ENCODE measurements at regions not wholly inside any gene's neighbourhood (a gene's known extent, or its start where the extent isn't known, plus 50 kb on each side); places are given as distances from the start of the nearest gene placed in this dataset.

DNA sequence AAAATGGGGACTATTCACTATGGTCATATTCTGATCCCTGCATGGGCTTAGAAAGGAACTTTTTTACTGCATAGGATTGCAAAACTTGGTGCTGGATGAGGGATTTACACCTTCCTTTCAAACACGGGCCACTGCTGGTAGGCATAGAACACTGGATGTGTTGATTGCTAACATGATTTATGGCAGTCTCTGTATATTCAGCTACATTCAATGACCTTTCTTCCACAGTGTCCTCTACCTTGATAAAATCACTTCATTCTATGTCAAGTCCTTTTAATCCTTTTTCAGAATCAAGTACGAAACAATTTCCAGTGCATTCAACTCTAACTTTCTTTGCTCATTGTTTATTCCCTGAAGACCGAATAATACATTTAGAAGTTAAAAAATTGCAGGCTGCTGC, 91.9 kb upstream of the ATG10 start:
- WGBS (ENCODE audit: low lambda C conversion rate) = 5% methylated on average over 3 of the region's 3 CpGs
- Histone ChIP-seq H3K9ac (ENCODE audit: insufficient read depth, low read depth, low read length) (no peak overlapping the region), H3K4me2 (ENCODE audit: low read depth, low read length) (no peak overlapping the region), H3K27me3 (ENCODE audit: control insufficient read depth in 1 of 2, insufficient read depth in 2 of 2, low read length in 2 of 2) (no peaks in the 10 kb centered on the region), H3K4me3 (replicated peaks in 1 of 3; ENCODE audit: insufficient read depth in 1 of 3, low read depth in 2 of 3, low read length in 3 of 3) (no peak overlapping the region), H3K36me3 (replicated peaks in 1 of 2; ENCODE audit: control insufficient read depth in 1 of 2, insufficient read depth in 2 of 2, low read length in 2 of 2) (no peaks in the 10 kb centered on the region), H4K20me1 (ENCODE audit: insufficient read depth, low read length) (no peaks in the 10 kb centered on the region), H3K9me3 (ENCODE audit: low read length) (no peaks in the 10 kb centered on the region), H3K79me2 (ENCODE audit: insufficient read depth, low read length) (no peaks in the 10 kb centered on the region), H3K27ac (ENCODE audit: extremely low read length, insufficient read depth, low read length) (no peak overlapping the region), H2AFZ (ENCODE audit: low read length) (no peak overlapping the region), H3K4me1 (ENCODE audit: insufficient read depth, low read length) (no peaks in the 10 kb centered on the region)
- intact Hi-C loops (cut with micrococcal nuclease; ENCODE audit: unreplicated experiment) (no loop called here), in situ Hi-C loops (cut with HindIII; ENCODE audit: extremely low pct_ligation_motif_present, low pct_unique_long_range_greater_than_20kb) (no loop called here)
- no peak for ATAC-seq
- CTCF ChIA-PET (ENCODE audit: low intra/inter-chr PET ratio, low total read pairs) = no interaction called here
- no peak for FAIRE-seq
- DNase-seq (ENCODE audit: low spot score) = no peak
- no TSS peak for BruUV-seq (replicated peaks)
- no peak for TF ChIP-seq NFE2 (CRISPR knock-in tag; IDR thresholded peaks at IDR 0.05)
- no peak for TF ChIP-seq ATF5 (CRISPR knock-in tag; IDR thresholded peaks at IDR 0.05; ENCODE audit: low read depth)
- no peak for TF ChIP-seq ZNF709 (CRISPR knock-in tag; IDR thresholded peaks at IDR 0.05)
- no peak for TF ChIP-seq GATAD2A (CRISPR knock-in tag; IDR thresholded peaks at IDR 0.05)
- TF ChIP-seq ATF6 (CRISPR knock-in tag; conservative IDR thresholded peaks at IDR 0.05) = no peak
- no peak for TF ChIP-seq NR0B2 (CRISPR knock-in tag; IDR thresholded peaks at IDR 0.05)
- POLR2A ChIA-PET = no interaction called here

- ATAC-seq = no peak
- no peak overlapping the region for H3K4me2 ChIP-seq (ENCODE audit: low read depth, low read length)
- no peak overlapping the region for H3K4me3 ChIP-seq (replicated peaks in 1 of 3; ENCODE audit: insufficient read depth in 1 of 3, low read depth in 2 of 3, low read length in 3 of 3)
- no peak overlapping the region for H3K27ac ChIP-seq (ENCODE audit: extremely low read length, insufficient read depth, low read length)
- H3K79me2 ChIP-seq (ENCODE audit: insufficient read depth, low read length) = no peaks in the 10 kb centered on the region
- no peak overlapping the region for H2AFZ ChIP-seq (ENCODE audit: low read length)
- DNase-seq (ENCODE audit: low spot score) = no peak
- BruUV-seq (replicated peaks) = no TSS peak
- no peaks in the 10 kb centered on the region for H3K27me3 ChIP-seq (ENCODE audit: control insufficient read depth in 1 of 2, insufficient read depth in 2 of 2, low read length in 2 of 2)
- no peaks in the 10 kb centered on the region for H3K4me1 ChIP-seq (ENCODE audit: insufficient read depth, low read length)
- POLR2A ChIA-PET = no interaction called here
- H4K20me1 ChIP-seq (ENCODE audit: insufficient read depth, low read length) = no peaks in the 10 kb centered on the region
- CTCF ChIA-PET (ENCODE audit: low intra/inter-chr PET ratio, low total read pairs) = no interaction called here
- in situ Hi-C loops (cut with HindIII; ENCODE audit: extremely low pct_ligation_motif_present, low pct_unique_long_range_greater_than_20kb) (no loop called here), intact Hi-C loops (cut with micrococcal nuclease; ENCODE audit: unreplicated experiment) (no loop called here)
- H3K9ac ChIP-seq (ENCODE audit: insufficient read depth, low read depth, low read length) = no peak overlapping the region
- no peaks in the 10 kb centered on the region for H3K9me3 ChIP-seq (ENCODE audit: low read length)
- no peak for FAIRE-seq
- no peaks in the 10 kb centered on the region for H3K36me3 ChIP-seq (replicated peaks in 1 of 2; ENCODE audit: control insufficient read depth in 1 of 2, insufficient read depth in 2 of 2, low read length in 2 of 2)
- TF ChIP-seq U2AF2 (IDR thresholded peaks at IDR 0.05; ENCODE audit: low read depth, low read length) (no peak), ZNF138 (CRISPR knock-in tag; IDR thresholded peaks at IDR 0.05; ENCODE audit: low read depth) (no peak), ZNF572 (CRISPR knock-in tag; IDR thresholded peaks at IDR 0.05) (no peak), POLR2A (IDR thresholded peaks at IDR 0.05; ENCODE audit: insufficient read depth in 1 of 2, low read depth in 2 of 2, low read length in 2 of 2) (no peak), TMF1 (CRISPR knock-in tag; IDR thresholded peaks at IDR 0.05; ENCODE audit: low read depth) (no peak), ZNF879 (CRISPR knock-in tag; IDR thresholded peaks at IDR 0.05) (no peak)
- TF ChIP-seq, protein P1, sequence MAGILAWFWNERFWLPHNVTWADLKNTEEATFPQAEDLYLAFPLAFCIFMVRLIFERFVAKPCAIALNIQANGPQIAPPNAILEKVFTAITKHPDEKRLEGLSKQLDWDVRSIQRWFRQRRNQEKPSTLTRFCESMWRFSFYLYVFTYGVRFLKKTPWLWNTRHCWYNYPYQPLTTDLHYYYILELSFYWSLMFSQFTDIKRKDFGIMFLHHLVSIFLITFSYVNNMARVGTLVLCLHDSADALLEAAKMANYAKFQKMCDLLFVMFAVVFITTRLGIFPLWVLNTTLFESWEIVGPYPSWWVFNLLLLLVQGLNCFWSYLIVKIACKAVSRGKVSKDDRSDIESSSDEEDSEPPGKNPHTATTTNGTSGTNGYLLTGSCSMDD (CRISPR knock-in tag; IDR thresholded peaks at IDR 0.05) = no peak
- TF ChIP-seq, protein P2, sequence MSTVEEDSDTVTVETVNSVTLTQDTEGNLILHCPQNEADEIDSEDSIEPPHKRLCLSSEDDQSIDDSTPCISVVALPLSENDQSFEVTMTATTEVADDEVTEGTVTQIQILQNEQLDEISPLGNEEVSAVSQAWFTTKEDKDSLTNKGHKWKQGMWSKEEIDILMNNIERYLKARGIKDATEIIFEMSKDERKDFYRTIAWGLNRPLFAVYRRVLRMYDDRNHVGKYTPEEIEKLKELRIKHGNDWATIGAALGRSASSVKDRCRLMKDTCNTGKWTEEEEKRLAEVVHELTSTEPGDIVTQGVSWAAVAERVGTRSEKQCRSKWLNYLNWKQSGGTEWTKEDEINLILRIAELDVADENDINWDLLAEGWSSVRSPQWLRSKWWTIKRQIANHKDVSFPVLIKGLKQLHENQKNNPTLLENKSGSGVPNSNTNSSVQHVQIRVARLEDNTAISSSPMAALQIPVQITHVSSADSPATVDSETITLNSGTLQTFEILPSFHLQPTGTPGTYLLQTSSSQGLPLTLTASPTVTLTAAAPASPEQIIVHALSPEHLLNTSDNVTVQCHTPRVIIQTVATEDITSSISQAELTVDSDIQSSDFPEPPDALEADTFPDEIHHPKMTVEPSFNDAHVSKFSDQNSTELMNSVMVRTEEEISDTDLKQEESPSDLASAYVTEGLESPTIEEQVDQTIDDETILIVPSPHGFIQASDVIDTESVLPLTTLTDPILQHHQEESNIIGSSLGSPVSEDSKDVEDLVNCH (CRISPR knock-in tag; IDR thresholded peaks at IDR 0.05) = no peak
These were observed 93.5 kb upstream of the ATG10 start for GRCh38 chr5:81878333-81878732.

All from HepG2 (cell line).